Spleen (tissue), 11 donors: ENCODE measurements at regions not wholly inside any gene's neighbourhood (a gene's known extent, or its start where the extent isn't known, plus 50 kb on each side); places are given as distances from the start of the nearest gene placed in this dataset.

Source experiments
- DNase-seq: peaks from one replicate; pipeline ENCODE4 v3.0.0-alpha.2; 2020
- H3K27ac ChIP-seq, 8 donors: fragments of 200-600 bp; sonication (generic) in 7 of 8; 1 replicate in 4 of 8; 2 replicates in 4 of 8; pipeline versions ENCODE4 v1.5.0 to v1.8.0; 2016 to 2021; ENCODE audit warnings: inconsistent platforms in 4 of 8, mild to moderate bottlenecking in 4 of 8, moderate library complexity in 1 of 8
- H3K27me3 ChIP-seq, 7 donors: fragments of 200-600 bp; sonication (generic) in 6 of 7; replicated peaks in 1 of 7; 1 replicate in 4 of 7; 2 replicates in 3 of 7; pipeline versions ENCODE4 v1.5.0 to v1.8.0; 2016 to 2021; ENCODE audit warnings: inconsistent platforms in 3 of 7, mild to moderate bottlenecking in 1 of 7
- H3K36me3 ChIP-seq, 6 donors: fragments of 200-600 bp; sonication (generic) in 5 of 6; 1 replicate in 4 of 6; 2 replicates in 2 of 6; pipeline versions ENCODE4 v1.5.0 to v1.8.0; 2016 to 2021; ENCODE audit warnings: inconsistent platforms in 2 of 6
- H3K4me1 ChIP-seq, 6 donors: fragments of 200-600 bp; sonication (generic) in 5 of 6; 1 replicate in 3 of 6; 2 replicates in 3 of 6; pipeline versions ENCODE4 v1.5.0 to v1.8.0; 2016 to 2021; ENCODE audit warnings: inconsistent platforms in 3 of 6
- H3K4me3 ChIP-seq, 8 donors: fragments of 200-600 bp; sonication (generic) in 7 of 8; 1 replicate in 4 of 8; 2 replicates in 4 of 8; pipeline versions ENCODE4 v1.5.0 to v1.8.0; 2016 to 2021; ENCODE audit warnings: inconsistent platforms in 4 of 8, mild to moderate bottlenecking in 4 of 8, moderate library complexity in 2 of 8
- H3K9me3 ChIP-seq, 8 donors: fragments of 200-600 bp; sonication (generic) in 7 of 8; 1 replicate in 4 of 8; 2 replicates in 4 of 8; pipeline versions ENCODE4 v1.5.0 to v1.8.0; 2016 to 2021; ENCODE audit warnings: inconsistent platforms in 4 of 8
- CTCF ChIP-seq, 11 experiments: fragments of 200-600 bp in 7 of 11; fragments of 450-650 bp in 4 of 11; sonication (generic) in 4 of 11; IDR thresholded peaks in 8 of 11; conservative IDR thresholded peaks in 3 of 11; 1 replicate in 7 of 11; 2 replicates in 4 of 11; pipeline versions ENCODE4 v1.4.0 to v1.8.0; 2016 to 2021; ENCODE audit warnings: antibody characterized with exemption in 11 of 11, inconsistent platforms in 4 of 11, mild to moderate bottlenecking in 1 of 11
- POLR2A ChIP-seq, 3 donors: fragments of 450-650 bp; IDR thresholded peaks; one replicate each; pipeline ENCODE4 v1.5.1; 2017; ENCODE audit warnings: antibody characterized with exemption in 3 of 3, mild to moderate bottlenecking in 1 of 3
- POLR2AphosphoS5 ChIP-seq, 3 donors: sonication (generic); formaldehyde crosslinking; IDR thresholded peaks; one replicate each; pipeline ENCODE4 v1.5.1; 2017; ENCODE audit warnings: antibody characterized with exemption in 3 of 3
- WGBS, 5 donors: extraction: QIAGEN DNeasy Blood & Tissue Kit in 3 of 5; methylation state at CpG; one replicate each; pipeline versions ENCODE4 v1.1.5 to v1.1.7; 2013 to 2018; 5-methylcytosine and 5-hydroxymethylcytosine counted together
- intact Hi-C: fragments of 100-400 bp; cut with DNase I; formaldehyde crosslinking; loops from one replicate; pipeline ENCODE4 v1.15.0; 2023; ENCODE audit warnings: low total_unique reads
- donor health status: healthy with polysubstance abuse.
- donor health status: DM: no; HTN: no; CAD: no; lungs with moderate emphysema.
- donor health status: DM: no; HTN: no; CAD: no.
- donor health status: Bipolar disorder and iron deficiency.
- donor health status: healthy.
- donor health status: DM: no; HTN: no; CAD: no.
- donor health status: DM: yes; HTN: yes; CAD: no.

- WGBS, 5 donors, result 84 to 94% (median 88%) methylated on average over 3 of the region's 3 CpGs
- H3K4me1 ChIP-seq, result no peaks in the 10 kb centered on the region
- H3K27me3 ChIP-seq, result no peaks in the 10 kb centered on the region
- DNase-seq, result no peak
- no peak overlapping the region for H3K4me3 ChIP-seq
- no peaks in the 10 kb centered on the region for H3K36me3 ChIP-seq
- H3K27ac ChIP-seq, result no peak overlapping the region
- H3K9me3 ChIP-seq, result peaks cover 0 to 19% (median 11%) of the 10 kb centered on the region in 8 donors
- TF ChIP-seq POLR2AphosphoS5 (IDR thresholded peaks at IDR 0.05), result no peak
- no peak for TF ChIP-seq POLR2A (IDR thresholded peaks at IDR 0.05)
- no peak for TF ChIP-seq CTCF (IDR thresholded peaks at IDR 0.05 in 8 of 11, conservative IDR thresholded peaks at IDR 0.05 in 3 of 11)
- intact Hi-C loops, result no loop called here
Measured at GRCh38 chr2:116833052-116833451, 981.4 kb upstream of the DDX18 start.

DNA sequence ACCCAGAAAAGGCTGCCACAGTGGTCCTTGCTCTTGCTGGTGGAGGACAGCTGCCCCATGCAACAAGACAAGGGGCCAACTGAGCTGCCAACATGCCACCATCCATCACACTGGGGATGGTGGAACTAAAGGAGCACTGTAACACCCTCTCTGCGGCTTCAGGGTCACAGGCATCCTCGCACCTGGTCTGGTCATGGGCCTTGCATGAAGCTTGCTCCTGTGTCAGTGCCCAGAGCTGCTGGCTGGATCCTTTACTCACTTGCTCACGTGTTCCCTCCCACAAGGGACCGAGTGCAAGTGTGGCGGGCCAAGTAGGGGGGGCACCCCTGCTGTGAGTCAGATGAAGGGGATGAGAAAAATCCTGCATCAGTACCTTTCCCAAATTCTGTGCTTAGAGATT lies 972.3 kb upstream of the DDX18 start:
- 58 to 81% (median 74%) methylated on average over 5 of the region's 5 CpGs for WGBS, 5 donors
- H3K4me1 ChIP-seq, result no peaks in the 10 kb centered on the region
- intact Hi-C loops, result no loop called here
- peaks cover 0 to 27% (median 9%) of the 10 kb centered on the region in 8 donors for H3K9me3 ChIP-seq
- no peaks in the 10 kb centered on the region for H3K36me3 ChIP-seq
- DNase-seq, result no peak
- no peak overlapping the region for H3K4me3 ChIP-seq
- no peak overlapping the region for H3K27ac ChIP-seq
- H3K27me3 ChIP-seq, result no peaks in the 10 kb centered on the region
- TF ChIP-seq CTCF (IDR thresholded peaks at IDR 0.05 in 8 of 11, conservative IDR thresholded peaks at IDR 0.05 in 3 of 11), result no peak
- no peak for TF ChIP-seq POLR2A (IDR thresholded peaks at IDR 0.05)
- TF ChIP-seq POLR2AphosphoS5 (IDR thresholded peaks at IDR 0.05), result no peak

DNA sequence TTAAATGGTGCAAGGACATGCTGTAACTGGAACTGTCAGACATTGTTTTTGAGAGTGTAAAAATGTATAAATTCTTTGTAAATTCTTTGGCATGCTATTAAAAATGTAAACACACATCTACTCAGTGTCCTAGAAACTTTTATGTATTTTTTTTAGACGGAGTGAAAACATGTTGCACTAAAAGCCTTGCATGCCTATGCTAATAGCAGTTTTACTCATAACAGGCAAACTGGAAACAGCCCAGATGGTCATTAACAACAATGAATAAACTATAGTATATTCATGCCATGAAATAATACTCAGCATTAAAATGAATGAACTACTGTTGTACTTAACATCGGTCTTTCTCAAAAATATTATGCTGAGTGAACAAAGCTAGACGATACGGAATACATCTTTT lies 954.8 kb upstream of the DDX18 start:
- Histone ChIP-seq H3K4me3 (no peak overlapping the region), H3K36me3 (no peaks in the 10 kb centered on the region), H3K27me3 (no peaks in the 10 kb centered on the region), H3K4me1 (no peaks in the 10 kb centered on the region), H3K9me3 (peaks cover 0 to 40% (median 27%) of the 10 kb centered on the region in 8 donors), H3K27ac (no peak overlapping the region)
- WGBS, 5 donors, result 83 to 88% (median 85%) methylated on average over 4 of the region's 4 CpGs
- intact Hi-C loops, result no loop called here
- no peak for TF ChIP-seq POLR2AphosphoS5 (IDR thresholded peaks at IDR 0.05)
- TF ChIP-seq POLR2A (IDR thresholded peaks at IDR 0.05), result no peak
- no peak for DNase-seq

GRCh38 chr2:116874021-116874420 lies 940.5 kb upstream of the DDX18 start:
- intact Hi-C loops, result no loop called here
- Histone ChIP-seq H3K27me3 (no peaks in the 10 kb centered on the region), H3K27ac (no peak overlapping the region), H3K4me3 (no peak overlapping the region), H3K4me1 (no peaks in the 10 kb centered on the region), H3K36me3 (no peaks in the 10 kb centered on the region), H3K9me3 (peaks cover 0 to 30% (median 22%) of the 10 kb centered on the region in 8 donors)
- WGBS, 5 donors, result 67 to 88% (median 82%) methylated on average over 5 of the region's 5 CpGs
- peak; percentile 39 for DNase-seq
- no peak for TF ChIP-seq POLR2A (IDR thresholded peaks at IDR 0.05)
- no peak for TF ChIP-seq CTCF (IDR thresholded peaks at IDR 0.05 in 8 of 11, conservative IDR thresholded peaks at IDR 0.05 in 3 of 11)
- no peak for TF ChIP-seq POLR2AphosphoS5 (IDR thresholded peaks at IDR 0.05)

GRCh38 chr2:116877274-116877673 lies 937.2 kb upstream of the DDX18 start:
- Histone ChIP-seq H3K36me3 (no peaks in the 10 kb centered on the region), H3K4me1 (no peaks in the 10 kb centered on the region), H3K27me3 (no peaks in the 10 kb centered on the region), H3K27ac (no peak overlapping the region), H3K4me3 (no peak overlapping the region), H3K9me3 (peaks cover 0 to 34% (median 19%) of the 10 kb centered on the region in 8 donors)
- DNase-seq, result no peak
- TF ChIP-seq POLR2AphosphoS5 (IDR thresholded peaks at IDR 0.05), result no peak
- TF ChIP-seq POLR2A (IDR thresholded peaks at IDR 0.05), result no peak
- TF ChIP-seq CTCF (IDR thresholded peaks at IDR 0.05 in 8 of 11, conservative IDR thresholded peaks at IDR 0.05 in 3 of 11), result no peak
- 73 to 86% (median 80%) methylated on average over 1 of the region's 1 CpG for WGBS, 5 donors
- intact Hi-C loops, result no loop called here
